ENCODE measurements at regions not wholly inside any gene's neighbourhood (a gene's known extent, or its start where the extent isn't known, plus 50 kb on each side); places are given as distances from the start of the nearest gene placed in this dataset.
A peak's percentile ranks its signal among the peaks of the same experiment; 100 is the strongest.

GRCh38 chr20:54379893-54380584 is 95.4 kb upstream of the DOK5 start:
- Histone ChIP-seq H3K27me3 (no peaks in the 10 kb centered on the region), H3K36me3 (no peaks in the 10 kb centered on the region), H3K4me3 (no peak overlapping the region), H3K9me3 (no peaks in the 10 kb centered on the region)
- DNase-seq, result no peak

- Histone ChIP-seq H3K9me3 (no peaks in the 10 kb centered on the region), H3K27me3 (no peaks in the 10 kb centered on the region), H3K4me3 (no peak overlapping the region), H3K36me3 (no peaks in the 10 kb centered on the region)
- no peak for DNase-seq
Measured at GRCh38 chr20:54382419-54382818, 93.0 kb upstream of the DOK5 start.

GRCh38 chr20:54385746-54386145 is 89.6 kb upstream of the DOK5 start:
- no peak for DNase-seq
- Histone ChIP-seq H3K27me3 (no peaks in the 10 kb centered on the region), H3K36me3 (no peaks in the 10 kb centered on the region), H3K9me3 (no peaks in the 10 kb centered on the region), H3K4me3 (no peak overlapping the region)

GRCh38 chr20:54389596-54390280 is 85.7 kb upstream of the DOK5 start:
- DNase-seq, result peak; percentile 20
- Histone ChIP-seq H3K4me3 (no peak overlapping the region), H3K9me3 (no peaks in the 10 kb centered on the region), H3K27me3 (no peaks in the 10 kb centered on the region), H3K36me3 (no peaks in the 10 kb centered on the region)

GRCh38 chr20:54397292-54398140 is 77.9 kb upstream of the DOK5 start:
- H3K9me3 ChIP-seq, result no peaks in the 10 kb centered on the region
- H3K36me3 ChIP-seq, result no peaks in the 10 kb centered on the region
- DNase-seq, result no peak
- H3K27me3 ChIP-seq, result no peaks in the 10 kb centered on the region
- H3K4me3 ChIP-seq, result no peak overlapping the region

GRCh38 chr20:54398814-54399213 is 76.6 kb upstream of the DOK5 start:
- H3K9me3 ChIP-seq, result no peaks in the 10 kb centered on the region
- DNase-seq, result no peak
- no peak overlapping the region for H3K4me3 ChIP-seq

GRCh38 chr20:54405540-54405939 is 69.9 kb upstream of the DOK5 start:
- Histone ChIP-seq H3K27me3 (no peaks in the 10 kb centered on the region), H3K9me3 (no peaks in the 10 kb centered on the region), H3K36me3 (no peaks in the 10 kb centered on the region), H3K4me3 (no peak overlapping the region)
- no peak for DNase-seq

More at GRCh38 chr20:54398814-54399213, 76.6 kb upstream of the DOK5 start:
- Histone ChIP-seq H3K27me3 (no peaks in the 10 kb centered on the region), H3K36me3 (no peaks in the 10 kb centered on the region)

- H3K4me3 ChIP-seq, result no peak overlapping the region
- no peaks in the 10 kb centered on the region for H3K27me3 ChIP-seq
- no peaks in the 10 kb centered on the region for H3K36me3 ChIP-seq
- no peaks in the 10 kb centered on the region for H3K9me3 ChIP-seq
- no peak for DNase-seq
Measured at GRCh38 chr20:54407459-54407858, 67.9 kb upstream of the DOK5 start.

GRCh38 chr20:54415967-54416366 is 59.4 kb upstream of the DOK5 start:
- Histone ChIP-seq H3K27me3 (no peaks in the 10 kb centered on the region), H3K4me3 (no peak overlapping the region), H3K36me3 (no peaks in the 10 kb centered on the region), H3K9me3 (no peaks in the 10 kb centered on the region)
- no peak for DNase-seq

- H3K9me3 ChIP-seq, result no peaks in the 10 kb centered on the region
- H3K36me3 ChIP-seq, result no peaks in the 10 kb centered on the region
- no peaks in the 10 kb centered on the region for H3K27me3 ChIP-seq
- no peak for DNase-seq
- no peak overlapping the region for H3K4me3 ChIP-seq
Measured at GRCh38 chr20:54416770-54417169, 58.6 kb upstream of the DOK5 start.

GRCh38 chr20:54419531-54419930 is 55.9 kb upstream of the DOK5 start:
- no peak for DNase-seq
- H3K27me3 ChIP-seq, result no peaks in the 10 kb centered on the region
- no peak overlapping the region for H3K4me3 ChIP-seq
- no peaks in the 10 kb centered on the region for H3K36me3 ChIP-seq
- H3K9me3 ChIP-seq, result no peaks in the 10 kb centered on the region; the same call in 1 of the 2 replicates
